ENCODE measurements at regions not wholly inside any gene's neighbourhood (a gene's known extent, or its start where the extent isn't known, plus 50 kb on each side); places are given as distances from the start of the nearest gene placed in this dataset.

- intact Hi-C loops (cut with DNase I) = no loop called here
- DNase-seq = no peak
- H3K4me3 ChIP-seq = no peak overlapping the region
- no peaks in the 10 kb centered on the region for H3K27me3 ChIP-seq
- no peak for FAIRE-seq
- no peak for TF ChIP-seq CTCF (IDR thresholded peaks at IDR 0.05)
- H3K4me1 ChIP-seq = no peaks in the 10 kb centered on the region
- no peaks in the 10 kb centered on the region for H3K9me3 ChIP-seq
- H3K36me3 ChIP-seq = no peaks in the 10 kb centered on the region
- 84 to 87% methylated on average over 2 of the region's 2 CpGs for WGBS, 2 donors
- no peak for ATAC-seq
- H3K27ac ChIP-seq = no peak overlapping the region
Measured at GRCh38 chr7:153396475-153396874, 636.9 kb downstream of the ACTR3B start.

- no peaks in the 10 kb centered on the region for H3K4me1 ChIP-seq
Measured at GRCh38 chr7:153397459-153397858, 637.9 kb downstream of the ACTR3B start.

GRCh38 chr7:153397906-153398305 is 638.4 kb downstream of the ACTR3B start:
- no peak overlapping the region for H3K27ac ChIP-seq
- DNase-seq = no peak
- H3K4me3 ChIP-seq = no peak overlapping the region
- FAIRE-seq = no peak
- WGBS, 2 donors = 92 to 94% methylated on average over 3 of the region's 3 CpGs
- H3K36me3 ChIP-seq = no peaks in the 10 kb centered on the region
- no peak for ATAC-seq
- H3K27me3 ChIP-seq = no peaks in the 10 kb centered on the region
- no peaks in the 10 kb centered on the region for H3K4me1 ChIP-seq
- TF ChIP-seq CTCF (IDR thresholded peaks at IDR 0.05) = no peak
- no peaks in the 10 kb centered on the region for H3K9me3 ChIP-seq
- intact Hi-C loops (cut with DNase I) = no loop called here

More at GRCh38 chr7:153397459-153397858, 637.9 kb downstream of the ACTR3B start:
- Histone ChIP-seq H3K27ac (no peak overlapping the region), H3K27me3 (no peaks in the 10 kb centered on the region), H3K4me3 (no peak overlapping the region), H3K36me3 (no peaks in the 10 kb centered on the region), H3K9me3 (no peaks in the 10 kb centered on the region)
- 79 to 81% methylated on average over 4 of the region's 4 CpGs for WGBS, 2 donors
- intact Hi-C loops (cut with DNase I) = no loop called here
- no peak for FAIRE-seq
- no peak for ATAC-seq
- no peak for DNase-seq
- no peak for TF ChIP-seq CTCF (IDR thresholded peaks at IDR 0.05)

GRCh38 chr7:153398370-153398769 is 638.8 kb downstream of the ACTR3B start:
- 64 to 71% methylated on average over 2 of the region's 2 CpGs for WGBS, 2 donors
- ATAC-seq (peak in 1 of 4 donors; percentile 41), DNase-seq (no peak), FAIRE-seq (no peak)
- H3K27ac ChIP-seq = no peak overlapping the region
- no peaks in the 10 kb centered on the region for H3K36me3 ChIP-seq
- no peaks in the 10 kb centered on the region for H3K4me1 ChIP-seq
- H3K9me3 ChIP-seq = no peaks in the 10 kb centered on the region
- H3K4me3 ChIP-seq = no peak overlapping the region
- intact Hi-C loops (cut with DNase I) = no loop called here
- no peak for TF ChIP-seq CTCF (IDR thresholded peaks at IDR 0.05)
- H3K27me3 ChIP-seq = no peaks in the 10 kb centered on the region

- Histone ChIP-seq H3K27me3 (no peaks in the 10 kb centered on the region), H3K9me3 (no peaks in the 10 kb centered on the region), H3K27ac (no peak overlapping the region), H3K4me1 (no peaks in the 10 kb centered on the region), H3K4me3 (no peak overlapping the region), H3K36me3 (no peaks in the 10 kb centered on the region)
- FAIRE-seq (no peak), ATAC-seq (no peak), DNase-seq (no peak)
- intact Hi-C loops (cut with DNase I) = no loop called here
- 83 to 84% methylated on average over 8 of the region's 8 CpGs for WGBS, 2 donors
- no peak for TF ChIP-seq CTCF (IDR thresholded peaks at IDR 0.05)
Measured at GRCh38 chr7:153398789-153399553, 639.4 kb downstream of the ACTR3B start.

Data from pancreas (tissue), 10 donors.